IMR-90 (cell line): ENCODE measurements at regions not wholly inside any gene's neighbourhood (a gene's known extent, or its start where the extent isn't known, plus 50 kb on each side); places are given as distances from the start of the nearest gene placed in this dataset.

Experiments used
- ATAC-seq: fragments of 200-7000 bp; cut with Tn5 transposase; 2 replicates; pipeline ENCODE4 v1.9.1; 2020; ENCODE audit warnings: low read depth, mild to moderate bottlenecking, moderate library complexity
- BruUV-seq: library from RNA; stranded (reverse); fragments of 400-500 nt; replicated peaks from 2 replicates; lab custom pipeline; 2021; lab: Mats Ljungman, UMichigan
- CTCF ChIA-PET: fragments of 300-600 bp; formaldehyde crosslinking; extraction: SDS; loops from one replicate; lab custom pipeline; 2021; ENCODE audit warnings: antibody characterized with exemption; lab: Yijun Ruan, JAX
- POLR2A ChIA-PET: fragments of 300-600 bp; sonication (Branson Sonifier 250); formaldehyde crosslinking; loops from one replicate; lab custom pipeline; 2022; ENCODE audit warnings: antibody characterized with exemption; ENCODE audit not compliant: unreplicated experiment; lab: Charles Lee
- DNase-seq: peaks from one replicate; pipeline ENCODE4 v3.0.0; 2013
- H2AFZ ChIP-seq: replicated peaks from 2 replicates; pipeline ENCODE3; 2013; ENCODE audit warnings: low read length, mild to moderate bottlenecking; ENCODE audit not compliant: poor library complexity
- H2AK5ac ChIP-seq: 2 replicates; pipeline ENCODE4 v1.6.1; 2013; ENCODE audit warnings: low read depth, low read length, inconsistent platforms
- H2AK9ac ChIP-seq: replicated peaks from 2 replicates; pipeline ENCODE3; 2013; ENCODE audit warnings: mild to moderate bottlenecking, low read depth, low read length, moderate library complexity; ENCODE audit not compliant: poor library complexity
- H2BK120ac ChIP-seq: 2 replicates; pipeline ENCODE4 v1.6.1; 2013; ENCODE audit warnings: low read depth, low read length, inconsistent platforms
- H2BK15ac ChIP-seq: 3 replicates; pipeline ENCODE4 v1.6.1; 2013; ENCODE audit warnings: low read depth, low read length, inconsistent platforms
- H2BK20ac ChIP-seq: 2 replicates; pipeline ENCODE4 v1.6.1; 2013; ENCODE audit warnings: low read depth, mild to moderate bottlenecking, inconsistent platforms, low read length, moderate library complexity
- H2BK5ac ChIP-seq: 2 replicates; pipeline ENCODE4 v1.6.1; 2013; ENCODE audit warnings: mild to moderate bottlenecking, low read depth, low read length, inconsistent platforms; ENCODE audit not compliant: poor library complexity, severe bottlenecking
- H3K14ac ChIP-seq: replicated peaks from 2 replicates; pipeline ENCODE4 v1.6.1; 2013; ENCODE audit warnings: low read depth, low read length, inconsistent platforms
- H3K18ac ChIP-seq: 2 replicates; pipeline ENCODE4 v1.6.1; 2013; ENCODE audit warnings: low read depth, low read length, control low read depth
- H3K23ac ChIP-seq: 2 replicates; pipeline ENCODE4 v1.6.1; 2013; ENCODE audit warnings: low read depth, low read length, inconsistent platforms
- H3K27ac ChIP-seq: 2 replicates; pipeline ENCODE4 v1.5.1; 2013; ENCODE audit warnings: mild to moderate bottlenecking, control low read depth, low read length; ENCODE audit not compliant: insufficient read depth
- H3K27me3 ChIP-seq: 2 replicates; pipeline ENCODE4 v1.6.1; 2013; ENCODE audit warnings: low read length; ENCODE audit not compliant: control insufficient read depth, insufficient read depth
- H3K36me3 ChIP-seq: 2 replicates; pipeline ENCODE4 v1.6.1; 2013; ENCODE audit warnings: low read length, mixed read lengths; ENCODE audit not compliant: control insufficient read depth, insufficient read depth
- H3K4ac ChIP-seq: 2 replicates; pipeline ENCODE4 v1.6.1; 2013; ENCODE audit warnings: low read depth, low read length, inconsistent platforms
- H3K4me1 ChIP-seq: 2 replicates; pipeline ENCODE4 v1.6.1; 2013; ENCODE audit warnings: low read length, mixed read lengths; ENCODE audit not compliant: control insufficient read depth, insufficient read depth
- H3K4me2 ChIP-seq: 2 replicates; pipeline ENCODE4 v1.6.1; 2013; ENCODE audit warnings: low read depth, mild to moderate bottlenecking, control low read depth, low read length, moderate library complexity
- H3K4me3 ChIP-seq: 2 replicates; pipeline ENCODE4 v1.5.1; 2013; ENCODE audit warnings: low read depth, mild to moderate bottlenecking, control low read depth, low read length, moderate library complexity; ENCODE audit not compliant: insufficient read depth
- H3K56ac ChIP-seq: 2 replicates; pipeline ENCODE4 v1.6.1; 2013; ENCODE audit warnings: low read length, inconsistent platforms; ENCODE audit not compliant: insufficient read depth; ENCODE audit errors: extremely low read depth
- H3K79me1 ChIP-seq, 2 experiments: 2 replicates each; pipeline ENCODE4 v1.6.1; 2013; ENCODE audit warnings: low read length in 2 of 2, inconsistent platforms in 1 of 2, low read depth in 1 of 2
- H3K9ac ChIP-seq: 2 replicates; pipeline ENCODE4 v1.6.1; 2013; ENCODE audit warnings: low read depth, low read length, control low read depth
- H3K9me1 ChIP-seq: 2 replicates; pipeline ENCODE4 v1.6.1; 2013; ENCODE audit warnings: low read length, inconsistent platforms; ENCODE audit not compliant: insufficient read depth
- H3K9me3 ChIP-seq: 2 replicates; pipeline ENCODE4 v1.6.1; 2013; ENCODE audit warnings: low read length; ENCODE audit not compliant: control insufficient read depth, insufficient read depth
- H4K20me1 ChIP-seq: 2 replicates; pipeline ENCODE4 v1.6.1; 2013; ENCODE audit warnings: low read length, inconsistent platforms; ENCODE audit not compliant: insufficient read depth
- H4K5ac ChIP-seq: 2 replicates; pipeline ENCODE4 v1.6.1; 2013; ENCODE audit warnings: mild to moderate bottlenecking, low read depth, low read length, control low read depth
- H4K8ac ChIP-seq, 2 experiments: 2 replicates each; pipeline ENCODE4 v1.6.1; 2013; ENCODE audit warnings: low read depth in 2 of 2, low read length in 2 of 2, control low read depth in 1 of 2, inconsistent platforms in 1 of 2
- H4K91ac ChIP-seq: 2 replicates; pipeline ENCODE4 v1.6.1; 2013; ENCODE audit warnings: low read depth, low read length, inconsistent platforms; ENCODE audit not compliant: insufficient read depth
- BHLHE40 ChIP-seq: fragments of 150-350 bp; IDR thresholded peaks from 2 replicates; pipeline ENCODE4 v1.6.1; 2016; ENCODE audit warnings: mild to moderate bottlenecking, low read depth, low read length
- CEBPB ChIP-seq: IDR thresholded peaks from 2 replicates; pipeline ENCODE4 v1.6.1; 2012; ENCODE audit warnings: low read depth, low read length, improper control_type of control experiment
- CHD1 ChIP-seq: IDR thresholded peaks from 2 replicates; pipeline ENCODE4 v1.6.1; 2012; ENCODE audit warnings: low read depth, low read length, improper control_type of control experiment
- CTCF ChIP-seq: conservative IDR thresholded peaks from 2 replicates; pipeline ENCODE4 v1.5.1; 2012; ENCODE audit warnings: mild to moderate bottlenecking, low read depth, low read length, improper control_type of control experiment
- ELK1 ChIP-seq: fragments of 150-350 bp; IDR thresholded peaks from 2 replicates; pipeline ENCODE4 v1.6.1; 2016; ENCODE audit warnings: low read depth, mild to moderate bottlenecking, low read length, moderate library complexity, borderline replicate concordance
- FOS ChIP-seq: fragments of 150-350 bp; IDR thresholded peaks from 2 replicates; pipeline ENCODE4 v1.6.1; 2016; ENCODE audit warnings: low read depth, low read length
- MAFK ChIP-seq: IDR thresholded peaks from 2 replicates; pipeline ENCODE4 v1.6.1; 2012; ENCODE audit warnings: low read depth, low read length, improper control_type of control experiment
- MAZ ChIP-seq: IDR thresholded peaks from 2 replicates; pipeline ENCODE4 v1.6.1; 2012; ENCODE audit warnings: low read depth, mild to moderate bottlenecking, low read length, improper control_type of control experiment, moderate library complexity, borderline replicate concordance
- MXI1 ChIP-seq: IDR thresholded peaks from 2 replicates; pipeline ENCODE4 v1.6.1; 2012; ENCODE audit warnings: low read depth, mild to moderate bottlenecking, low read length, moderate library complexity, borderline replicate concordance
- NFE2L2 ChIP-seq: fragments of 150-350 bp; IDR thresholded peaks from 2 replicates; pipeline ENCODE4 v1.6.1; 2016; ENCODE audit warnings: low read depth, mild to moderate bottlenecking, low read length
- POLR2A ChIP-seq: IDR thresholded peaks from 2 replicates; pipeline ENCODE4 v1.6.1; 2012; ENCODE audit warnings: mild to moderate bottlenecking, low read depth, low read length
- RAD21 ChIP-seq: IDR thresholded peaks from 2 replicates; pipeline ENCODE4 v1.6.1; 2012; ENCODE audit warnings: low read length, improper control_type of control experiment
- RCOR1 ChIP-seq: IDR thresholded peaks from 2 replicates; pipeline ENCODE4 v1.6.1; 2012; ENCODE audit warnings: mild to moderate bottlenecking, low read length, improper control_type of control experiment; ENCODE audit not compliant: insufficient replicate concordance
- RFX5 ChIP-seq: IDR thresholded peaks from 2 replicates; pipeline ENCODE4 v1.8.0; 2012; ENCODE audit warnings: low read depth, mild to moderate bottlenecking, low read length, moderate library complexity
- SMC3 ChIP-seq: fragments of 150-350 bp; IDR thresholded peaks from 2 replicates; pipeline ENCODE4 v1.6.1; 2016; ENCODE audit warnings: low read depth, mild to moderate bottlenecking, antibody characterized with exemption, low read length, moderate library complexity
- USF2 ChIP-seq: fragments of 150-350 bp; IDR thresholded peaks from 2 replicates; pipeline ENCODE4 v1.6.1; 2017; ENCODE audit warnings: mild to moderate bottlenecking, antibody characterized with exemption, low read length, low read depth
- WGBS, 2 experiments: methylation state at CpG; one replicate each; pipeline versions ENCODE4 v1.1.5 to v1.1.7; 2013; ENCODE audit warnings: missing lambda C conversion rate in 2 of 2; ENCODE audit not compliant: insufficient read length in 1 of 2; ENCODE audit errors: extremely low coverage in 2 of 2; 5-methylcytosine and 5-hydroxymethylcytosine counted together
- dilution Hi-C: fragments of 300-500 bp; cut with HindIII; formaldehyde crosslinking; loops from one replicate; pipeline ENCODE4 v1.14.3; 2018; ENCODE audit warnings: low sequenced_read_pairs; ENCODE audit not compliant: unreplicated experiment
- in situ Hi-C: fragments of 300-500 bp; cut with MboI; formaldehyde crosslinking; loops from 3 replicates; pipeline ENCODE4 v1.14.3; 2019; ENCODE audit warnings: low sequenced_read_pairs, inconsistent platforms, mixed read lengths
- intact Hi-C: fragments of 100-400 bp; cut with micrococcal nuclease; formaldehyde crosslinking; loops from 2 replicates; pipeline ENCODE4 v1.10.0; 2022

- intact Hi-C loops, result no loop called here
- Histone ChIP-seq H3K4ac (no peak overlapping the region), H3K9ac (no peak overlapping the region), H3K9me3 (no peaks in the 10 kb centered on the region), H4K91ac (no peak overlapping the region), H2BK15ac (no peak overlapping the region), H2AK5ac (no peak overlapping the region), H3K56ac (no peak overlapping the region), H3K36me3 (no peaks in the 10 kb centered on the region), H2BK20ac (no peak overlapping the region), H4K20me1 (no peaks in the 10 kb centered on the region), H3K27ac (no peak overlapping the region), H2BK120ac (no peak overlapping the region), H3K4me2 (no peak overlapping the region), H3K4me1 (no peaks in the 10 kb centered on the region), H3K23ac (no peak overlapping the region), H3K4me3 (no peak overlapping the region), H4K5ac (no peak overlapping the region), H3K79me1 (no peaks in the 10 kb centered on the region), H3K27me3 (no peaks in the 10 kb centered on the region), H4K8ac (no peak overlapping the region), H2AFZ (no peak overlapping the region), H3K14ac (no peak overlapping the region), H3K9me1 (no peaks in the 10 kb centered on the region), H2BK5ac (no peak overlapping the region), H2AK9ac (no peak overlapping the region), H3K18ac (no peak overlapping the region)
- TF ChIP-seq MAFK (no peak), RCOR1 (no peak), BHLHE40 (no peak), RFX5 (no peak), ELK1 (no peak), NFE2L2 (no peak), CTCF (no peak), POLR2A (no peak), MXI1 (no peak), RAD21 (no peak), CEBPB (no peak), SMC3 (no peak), USF2 (no peak), FOS (no peak), CHD1 (no peak), MAZ (no peak)
- POLR2A ChIA-PET, result no interaction called here
- DNase-seq (no peak), ATAC-seq (no peak)
- no CpG with 5 or more reads among the region's 4 CpGs for WGBS, 2 experiments
- CTCF ChIA-PET, result no interaction called here
- in situ Hi-C loops, result no loop called here
- no TSS peak for BruUV-seq
- dilution Hi-C loops, result no loop called here
Observed at GRCh38 chr12:73112035-73112816, 840.1 kb downstream of the TRHDE start.
